GM18498 (cell line): ENCODE measurements at regions not wholly inside any gene's neighbourhood (a gene's known extent, or its start where the extent isn't known, plus 50 kb on each side); places are given as distances from the start of the nearest gene placed in this dataset.
"Not testable (repeated sequence)": the region's sequence is repeated elsewhere in the genome, so short reads cannot be mapped to it uniquely, and the experiment has no call there.

Source experiments
- ATAC-seq: cut with Tn5 transposase; IDR thresholded peaks from one replicate; pipeline ENCODE4 v1.9.1; 2021; ENCODE audit warnings: mild to moderate bottlenecking, moderate library complexity; ENCODE audit not compliant: unreplicated experiment

DNA sequence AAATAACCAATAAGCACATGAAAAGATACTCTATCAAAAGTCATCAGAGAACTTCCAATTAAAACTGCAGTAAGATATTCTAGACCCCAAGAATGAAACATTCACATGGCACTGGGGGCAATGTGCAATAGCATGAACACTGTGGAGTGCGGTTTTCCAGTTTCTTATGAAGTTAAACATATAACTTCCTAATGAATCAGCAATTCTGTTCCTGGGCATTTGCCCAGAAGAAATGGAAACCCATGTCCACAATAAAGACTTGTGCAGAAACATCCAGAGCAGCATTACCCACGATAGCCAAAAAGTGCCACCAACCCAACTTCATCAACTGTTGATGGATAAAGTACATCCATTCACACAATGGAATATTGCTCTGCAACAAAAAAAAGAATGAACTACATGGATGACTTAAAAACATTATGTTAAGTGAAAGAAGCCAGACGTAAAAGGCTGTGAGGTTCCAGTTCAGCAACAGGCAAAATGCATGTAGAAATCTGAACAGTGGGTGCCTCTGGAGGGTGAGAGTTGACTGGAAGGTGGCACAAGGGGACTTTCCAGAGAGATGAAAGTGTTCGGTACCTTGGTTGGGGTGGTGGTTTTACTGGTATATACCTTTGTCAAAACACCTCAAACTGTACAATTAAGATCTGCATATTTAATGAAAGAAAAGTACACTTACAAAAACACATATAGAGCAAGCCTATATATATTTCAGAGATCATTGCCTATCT is 207.2 kb upstream of the ECI2 start:
- ATAC-seq = no peak

DNA sequence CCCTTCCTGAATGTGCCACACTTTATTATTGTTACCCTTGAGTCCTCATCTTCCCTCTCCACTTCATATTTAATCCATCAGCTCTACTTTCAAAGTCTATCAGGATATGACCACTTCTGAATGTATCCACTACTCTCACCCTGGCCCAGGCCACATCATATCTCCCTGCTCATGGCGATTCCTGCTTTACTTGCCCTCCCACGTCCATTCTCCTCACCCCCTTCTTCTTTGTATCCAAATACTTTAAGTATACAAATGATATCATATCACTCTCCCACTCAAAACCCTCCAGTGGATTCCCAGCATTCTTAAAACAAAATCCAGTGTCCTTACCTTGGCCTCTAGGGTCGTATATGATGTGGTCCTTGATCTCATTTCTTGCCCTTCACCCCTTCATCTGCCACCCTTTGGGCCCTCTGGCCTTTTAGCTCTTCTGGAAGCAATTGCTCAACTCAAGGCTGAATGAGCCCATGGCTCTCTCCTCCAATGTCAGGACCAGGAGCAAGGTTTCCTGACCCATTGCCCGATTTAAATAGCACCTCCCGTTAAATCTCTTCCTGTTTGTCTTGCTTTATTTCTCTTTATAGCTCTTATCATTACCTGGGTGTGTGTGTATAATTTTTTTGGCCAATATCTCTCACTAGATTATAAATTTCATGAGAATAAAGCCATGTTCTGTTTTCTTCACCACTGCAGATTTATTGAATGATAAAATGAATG is 205.9 kb upstream of the ECI2 start:
- no peak for ATAC-seq

DNA sequence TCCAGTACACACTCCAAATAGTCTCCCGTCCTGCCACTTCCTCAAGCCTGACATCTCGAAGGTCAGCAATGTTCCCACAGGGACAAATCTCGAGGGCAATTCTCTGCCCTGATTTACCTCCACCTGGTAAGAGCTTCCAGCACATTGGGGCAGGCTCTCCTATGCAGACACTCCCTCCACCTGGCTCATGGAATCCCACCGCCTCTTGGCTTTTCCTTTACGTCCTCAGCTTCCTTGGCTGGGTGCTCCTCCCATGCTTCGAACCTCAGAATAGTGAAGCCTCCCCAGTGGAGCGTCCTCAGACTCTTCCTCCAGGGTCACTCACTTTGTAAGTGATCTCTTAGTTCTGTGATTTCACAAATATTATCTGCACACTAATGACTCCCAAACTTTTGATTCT is 205.2 kb upstream of the ECI2 start:
- ATAC-seq = no peak

DNA sequence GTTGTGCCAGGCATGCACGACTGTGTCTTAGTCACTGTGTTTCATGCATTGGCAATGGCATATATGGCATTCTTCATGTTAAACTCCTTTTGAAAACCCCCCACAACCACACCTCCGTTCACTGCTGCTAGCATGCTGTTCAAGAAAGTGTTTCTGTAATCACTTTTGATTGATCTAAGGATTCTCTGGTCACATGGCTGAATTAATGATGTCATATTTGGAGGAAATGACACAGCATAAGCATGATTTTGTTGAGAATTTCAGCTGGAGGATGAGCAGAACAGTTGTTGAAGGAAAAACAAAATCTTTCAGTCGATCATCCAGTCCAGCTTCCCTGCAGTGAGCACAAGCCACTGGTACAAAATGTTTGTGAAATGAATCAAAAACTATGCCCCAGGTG is 203.5 kb upstream of the ECI2 start:
- no peak for ATAC-seq

DNA sequence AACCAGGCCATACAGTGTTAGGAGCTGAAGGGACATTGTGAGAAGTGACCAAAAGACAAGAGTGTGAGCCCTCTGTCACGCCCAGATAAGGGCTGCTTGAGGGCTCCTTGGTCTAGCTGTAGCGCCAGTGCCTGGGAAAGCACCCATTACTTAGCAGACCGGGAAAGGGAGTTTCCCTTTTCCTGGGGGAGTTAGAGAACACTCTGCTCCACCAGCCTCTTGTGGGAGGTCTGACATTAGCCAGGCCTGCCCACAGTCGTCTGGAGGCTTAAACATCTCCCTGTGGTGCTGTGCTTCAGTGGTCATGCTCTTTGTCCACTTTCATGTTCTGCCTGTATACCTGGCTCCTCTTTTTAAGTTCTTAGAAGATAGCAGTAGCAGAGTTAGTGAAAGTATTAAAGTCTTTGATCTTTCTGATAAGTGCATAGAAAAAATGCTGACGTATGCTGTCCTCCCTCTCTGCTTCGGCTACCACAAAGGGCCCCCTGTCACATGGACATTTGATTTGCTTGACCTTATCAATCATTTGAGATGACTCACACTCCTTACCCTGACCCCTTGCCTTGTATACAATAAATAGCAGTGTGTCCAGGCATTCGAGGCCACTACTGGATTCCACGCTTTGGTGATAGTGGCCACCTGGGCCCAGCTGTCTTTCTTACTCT is 201.5 kb upstream of the ECI2 start:
- ATAC-seq = no peak

DNA sequence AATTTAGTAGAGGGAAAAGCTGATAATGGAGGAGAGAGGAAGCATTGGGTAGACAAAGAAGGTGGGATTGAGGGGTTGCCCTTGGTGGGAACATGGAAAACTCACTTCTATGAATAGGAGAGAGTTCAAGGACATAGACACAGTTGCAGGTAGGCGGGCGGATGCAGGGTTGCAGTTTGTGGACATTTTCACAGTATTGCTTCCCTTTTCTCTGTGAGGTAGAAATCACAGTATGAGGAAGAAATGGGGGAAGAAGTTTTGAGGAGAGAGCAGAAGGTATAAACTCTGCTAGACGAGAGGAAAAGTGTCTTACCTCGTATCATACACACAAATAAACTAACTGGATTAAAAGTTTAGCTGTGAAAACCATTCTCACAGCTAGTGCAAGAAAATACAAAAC is 200.7 kb upstream of the ECI2 start:
- no peak for ATAC-seq

DNA sequence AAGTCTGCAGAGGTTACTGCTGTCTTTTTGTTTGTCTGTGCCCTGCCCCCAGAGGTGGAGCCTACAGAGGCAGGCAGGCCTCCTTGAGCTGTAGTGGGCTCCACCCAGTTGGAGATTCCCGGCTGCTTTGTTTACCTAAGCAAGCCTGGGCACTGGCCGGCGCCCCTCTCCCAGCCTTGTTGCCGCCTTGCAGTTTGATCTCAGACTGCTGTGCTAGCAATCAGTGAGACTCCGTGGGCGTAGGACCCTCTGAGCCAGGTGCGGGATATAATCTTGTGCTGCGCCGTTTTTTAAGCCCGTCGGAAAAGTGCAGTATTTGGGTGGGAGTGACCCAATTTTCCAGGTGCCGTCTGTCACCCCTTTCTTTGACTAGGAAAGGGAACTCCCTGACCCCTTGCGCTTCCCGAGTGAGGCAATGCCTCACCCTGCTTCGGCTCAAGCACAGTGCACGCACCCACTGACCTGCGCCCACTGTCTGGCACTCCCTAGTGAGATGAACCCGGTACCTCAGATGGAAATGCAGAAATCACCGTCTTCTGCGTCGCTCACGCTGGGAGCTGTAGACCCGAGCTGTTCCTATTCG is 198.9 kb upstream of the ECI2 start:
- not testable (repeated sequence) for ATAC-seq

DNA sequence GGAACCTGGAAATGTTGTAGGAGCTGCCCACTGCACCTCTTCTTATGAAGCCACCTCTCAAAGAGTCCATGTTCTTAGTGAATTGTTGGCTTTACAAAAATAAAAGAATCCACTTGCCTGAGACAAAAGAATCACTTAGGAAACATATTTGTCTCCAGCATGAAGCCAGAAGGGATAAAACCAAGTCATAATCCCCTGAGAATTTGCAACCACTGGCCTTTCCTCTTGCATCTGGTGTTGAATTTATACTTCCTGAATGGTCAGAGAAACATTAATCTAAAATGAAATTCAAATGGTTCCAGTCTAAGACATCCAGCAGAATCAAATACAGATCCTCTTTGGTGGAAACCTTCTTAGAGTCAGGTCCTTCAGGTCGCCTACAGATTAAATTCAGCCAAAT is 192.5 kb upstream of the ECI2 start:
- ATAC-seq = no peak

DNA sequence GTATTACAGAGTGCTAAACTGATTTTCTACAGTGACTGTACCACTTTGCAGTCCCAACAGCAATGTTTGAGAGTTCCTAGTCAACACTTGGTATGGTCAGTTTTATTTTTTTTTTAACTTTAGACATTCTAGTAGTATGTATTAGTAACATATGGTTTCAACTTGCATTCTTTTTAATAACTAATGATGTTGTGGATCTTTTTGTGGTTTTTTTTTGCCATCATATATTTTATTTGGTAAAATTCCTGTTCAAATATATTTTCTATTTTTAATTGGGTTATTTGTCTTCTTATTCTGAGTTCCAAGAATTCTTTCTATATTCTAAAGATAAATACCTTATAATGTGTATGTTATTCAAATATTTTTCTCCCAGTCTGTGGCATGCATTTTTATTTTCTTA is 189.4 kb upstream of the ECI2 start:
- ATAC-seq = no peak

DNA sequence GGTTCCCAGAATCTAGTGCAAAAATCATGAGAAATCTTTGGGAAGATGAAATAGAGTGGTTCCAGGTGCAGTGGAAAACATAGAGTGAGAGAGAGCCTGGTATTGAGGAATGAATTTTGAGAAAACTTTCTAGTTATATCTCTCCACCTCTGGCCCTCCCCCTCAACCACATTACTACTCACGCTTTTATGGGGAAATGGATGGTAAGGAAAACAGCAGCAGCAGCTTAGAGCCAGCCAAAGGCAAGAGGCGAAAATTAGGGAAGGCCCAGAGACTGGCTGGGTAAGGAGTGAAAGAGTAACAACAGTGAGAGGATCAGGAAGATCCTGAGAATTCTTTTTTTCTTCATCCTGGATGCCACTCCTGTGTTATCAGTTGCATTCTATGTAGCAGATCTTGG is 187.9 kb upstream of the ECI2 start:
- ATAC-seq = no peak

DNA sequence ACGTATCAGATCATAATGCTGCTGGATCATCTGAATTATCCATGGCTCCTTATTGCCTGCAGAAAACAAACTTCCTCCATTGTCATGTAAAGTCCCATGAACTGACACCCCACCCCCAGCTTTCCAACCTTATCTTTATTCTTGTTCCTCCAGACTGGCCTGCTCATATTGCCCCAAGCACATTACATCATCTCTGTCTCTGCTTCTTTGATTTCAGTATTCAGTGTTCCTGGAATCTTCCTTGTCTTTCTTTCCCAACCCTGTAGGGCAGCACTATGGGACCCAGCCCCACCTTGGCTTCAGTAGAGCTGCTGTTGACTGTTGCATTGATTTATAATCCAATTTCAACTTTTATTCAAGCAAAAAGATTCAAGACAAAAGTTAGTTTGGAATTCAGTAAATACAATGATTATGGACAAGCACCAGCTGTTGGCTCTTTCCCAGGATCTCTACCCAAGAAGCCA is 187.5 kb upstream of the ECI2 start:
- no peak for ATAC-seq

DNA sequence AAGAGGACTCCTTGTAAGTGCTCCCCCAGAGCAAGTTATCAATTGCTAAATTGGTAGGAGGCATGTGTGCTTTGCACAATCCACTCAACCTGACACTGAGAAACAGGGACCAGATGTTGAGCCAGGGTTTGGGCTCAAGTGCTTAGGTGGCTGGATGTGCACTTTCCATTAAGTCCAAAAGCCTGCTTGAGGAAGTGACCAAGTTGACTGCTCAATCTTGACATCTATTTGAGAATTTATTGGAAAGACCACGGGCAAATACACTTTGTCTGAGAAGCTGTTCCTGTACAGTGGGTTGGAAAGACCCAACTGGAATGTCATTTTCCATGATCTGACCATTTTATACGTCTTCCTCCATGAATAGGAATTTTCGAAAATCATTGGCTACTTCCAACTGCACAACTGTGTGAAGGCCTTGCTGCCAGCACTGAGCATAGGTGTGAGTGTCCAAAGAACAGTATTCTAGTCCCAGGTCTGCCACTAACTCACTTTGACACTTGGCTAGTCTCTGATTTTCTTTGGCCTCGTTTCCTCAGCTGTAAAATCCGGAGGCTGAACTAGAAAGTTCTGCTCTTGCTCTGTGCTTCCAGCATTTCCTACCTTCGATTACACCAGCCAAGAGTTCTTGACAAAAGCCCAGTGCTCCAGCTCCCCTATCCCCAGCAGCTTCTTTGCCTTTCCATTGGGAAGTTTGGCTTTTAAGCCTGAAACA is 186.9 kb upstream of the ECI2 start:
- no peak for ATAC-seq

DNA sequence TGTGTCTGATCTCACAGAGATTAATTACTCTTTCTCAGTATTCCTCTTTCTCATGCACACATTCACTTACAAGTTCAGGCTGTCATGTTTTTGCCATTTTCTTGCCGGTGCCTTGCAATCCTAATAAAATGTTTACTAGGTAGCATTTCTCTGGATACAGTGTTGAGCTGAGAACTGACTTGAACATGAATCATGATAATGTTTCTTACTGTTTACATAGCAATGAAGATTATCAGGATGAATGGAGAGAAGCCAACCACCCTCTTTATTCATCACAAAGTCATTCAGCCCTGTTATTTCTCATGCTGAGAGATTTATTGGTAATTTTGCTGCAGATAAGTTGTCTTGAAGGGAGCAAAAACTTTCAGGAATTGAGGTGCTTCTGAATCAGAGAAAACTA is 185.5 kb upstream of the ECI2 start:
- ATAC-seq = no peak

DNA sequence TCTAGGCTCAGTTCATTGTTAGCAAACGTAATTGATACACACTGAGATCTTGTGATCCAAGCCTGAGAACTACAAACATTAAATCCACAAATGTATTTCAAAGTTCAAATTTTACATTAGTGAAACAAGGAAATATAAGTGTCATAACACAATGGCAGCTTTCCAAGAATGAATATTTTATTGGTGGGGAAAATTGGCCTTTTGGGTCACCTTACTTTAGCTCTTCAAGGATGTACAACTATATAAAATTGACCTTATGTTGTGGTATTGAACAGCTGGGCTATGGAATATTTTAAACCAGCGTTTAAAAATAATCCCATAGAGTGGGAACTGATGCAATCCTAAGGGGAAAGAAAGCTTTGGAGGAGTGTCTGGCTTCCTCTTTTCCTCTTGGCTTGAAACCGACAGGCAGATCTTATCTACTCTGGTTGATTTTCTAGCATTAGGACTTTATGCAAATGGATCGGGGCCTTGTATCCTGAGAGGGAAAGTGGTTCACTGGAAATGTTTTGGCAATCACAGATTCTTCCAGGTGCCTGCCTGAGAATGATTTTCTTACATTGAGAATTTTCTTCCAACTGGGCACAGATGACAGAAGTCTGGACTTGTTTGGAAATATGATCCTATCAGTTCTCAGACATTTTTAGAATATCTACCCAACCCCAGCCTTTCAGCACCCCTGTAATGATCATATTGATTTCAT is 184.8 kb upstream of the ECI2 start:
- ATAC-seq = no peak

DNA sequence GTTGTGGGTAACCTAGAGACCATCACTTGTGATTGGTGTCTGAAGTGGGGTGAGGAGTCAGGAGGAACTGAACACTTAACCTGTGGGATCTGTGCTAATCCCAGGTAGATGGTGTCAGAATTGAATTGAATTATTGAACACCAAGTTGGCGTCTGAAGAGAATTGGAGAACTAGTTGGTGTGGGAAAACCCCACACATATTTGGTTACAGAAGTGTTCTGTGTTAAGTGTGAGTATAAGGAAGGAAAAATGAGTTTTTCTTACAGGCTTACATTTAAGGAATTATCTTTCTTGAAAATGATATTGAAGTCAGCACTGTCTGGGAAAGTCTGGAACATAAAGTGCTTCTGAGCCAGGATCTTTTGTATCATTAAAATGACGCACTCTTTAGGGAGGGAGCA is 182.9 kb upstream of the ECI2 start:
- ATAC-seq = no peak

DNA sequence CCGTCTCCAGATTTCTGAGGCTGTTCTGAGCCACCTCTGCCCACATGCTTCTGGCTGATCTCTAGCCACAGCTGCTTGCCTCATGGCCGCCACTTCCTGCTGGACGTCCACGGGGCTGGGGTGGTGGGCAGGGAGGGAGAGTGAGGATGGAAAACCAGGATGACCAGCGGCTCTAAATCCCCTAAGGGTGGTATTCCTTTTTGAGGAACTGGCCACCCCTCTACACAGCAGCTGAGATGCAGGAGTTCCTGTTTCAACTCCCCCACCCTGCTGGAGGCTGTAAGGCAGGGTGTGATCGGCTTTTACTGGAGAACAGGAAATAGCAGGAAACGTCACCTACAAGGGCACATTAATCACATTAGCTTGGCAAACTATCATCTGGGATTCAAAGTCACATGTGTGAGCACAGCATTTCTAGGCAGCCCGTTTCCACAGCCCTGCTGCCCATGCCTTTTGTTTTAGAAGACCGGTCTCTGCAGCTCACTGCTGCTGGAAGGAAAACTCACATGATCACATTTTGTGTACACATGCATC is 181.6 kb upstream of the ECI2 start:
- no peak for ATAC-seq

DNA sequence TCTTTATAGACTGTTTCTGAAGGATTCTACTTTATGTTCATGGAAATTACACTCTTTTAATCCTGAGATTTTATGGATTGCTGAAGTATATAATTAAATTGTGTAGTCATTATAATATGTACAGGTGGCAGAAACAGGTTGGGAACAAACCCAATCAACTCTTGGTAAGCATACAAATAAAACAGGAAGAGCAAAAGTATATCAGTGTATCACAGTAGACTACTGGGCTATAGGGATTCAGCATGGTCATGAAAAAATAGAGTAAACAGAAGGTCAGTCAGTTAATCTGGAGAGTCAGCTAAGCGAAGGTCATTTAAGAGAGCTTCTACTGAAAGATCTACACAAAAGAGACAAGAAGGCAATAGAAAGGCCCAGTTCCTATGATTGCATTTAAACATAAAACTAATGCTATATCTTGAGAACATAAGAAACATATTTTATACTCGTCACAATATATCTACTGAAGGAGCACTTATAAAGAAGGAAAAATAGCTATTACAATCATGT is 178.9 kb upstream of the ECI2 start:
- ATAC-seq = no peak

DNA sequence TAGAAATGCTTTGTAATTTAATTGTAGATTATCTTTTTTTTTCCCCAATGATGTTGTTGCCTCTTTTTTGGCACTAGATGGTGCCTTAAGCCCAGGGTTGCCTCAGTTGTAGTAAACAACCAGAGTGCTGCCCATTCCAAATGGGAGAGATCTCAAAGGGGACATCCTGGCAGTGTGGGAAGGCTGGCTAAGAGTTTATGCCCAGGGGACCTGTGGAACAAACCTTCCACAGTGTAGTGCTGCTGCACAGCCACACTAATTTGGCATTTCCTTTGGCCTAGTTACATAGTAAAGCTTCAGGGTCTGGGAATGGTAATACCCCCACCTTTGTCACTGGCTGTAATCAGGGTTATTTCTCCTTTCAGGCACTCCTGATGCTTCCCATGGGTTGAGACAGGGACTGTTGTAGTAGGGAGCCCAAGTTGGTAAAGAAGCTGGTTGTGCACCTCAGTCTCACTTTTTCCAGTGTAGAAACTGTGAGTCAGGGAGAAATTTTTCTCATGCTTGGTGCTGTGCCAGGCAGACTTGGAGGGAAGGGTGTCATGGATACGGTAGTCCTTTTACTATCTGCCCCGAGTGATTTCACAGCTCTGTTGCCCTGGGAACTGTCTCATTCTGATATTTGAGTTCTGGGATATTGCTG is 177.8 kb upstream of the ECI2 start:
- no peak for ATAC-seq
